Activated naive CD4-positive, alpha-beta T cell treated with anti-CD3 and anti-CD28 coated beads for 36 hours (primary cell): ENCODE measurements at regions not wholly inside any gene's neighbourhood (a gene's known extent, or its start where the extent isn't known, plus 50 kb on each side); places are given as distances from the start of the nearest gene placed in this dataset.
"Not testable (repeated sequence)": the region's sequence is repeated elsewhere in the genome, so short reads cannot be mapped to it uniquely, and the experiment has no call there.

Experiments
- CTCF ChIA-PET: fragments of 350-600 bp; sonication (Branson Sonifier 250); formaldehyde crosslinking; loops from one replicate; lab custom pipeline; 2021; ENCODE audit warnings: antibody characterized with exemption; lab: Charles Lee
- DNase-seq: peaks from one replicate; pipeline ENCODE4 v3.0.0-alpha.2; 2020
- H3K27ac Mint-ChIP-seq: one replicate; pipeline ENCODE4 v1.8.0; 2021; ENCODE audit warnings: mild to moderate bottlenecking, mixed read lengths
- H3K27me3 Mint-ChIP-seq: one replicate; pipeline ENCODE4 v1.8.0; 2021; ENCODE audit warnings: low read depth, mixed read lengths
- H3K36me3 Mint-ChIP-seq: one replicate; pipeline ENCODE4 v1.8.0; 2021; ENCODE audit warnings: low read depth, mixed read lengths
- H3K4me1 Mint-ChIP-seq: one replicate; pipeline ENCODE4 v1.8.0; 2021; ENCODE audit warnings: low read depth, mixed read lengths
- H3K4me3 Mint-ChIP-seq: one replicate; pipeline ENCODE4 v1.8.0; 2021; ENCODE audit warnings: mild to moderate bottlenecking, moderate library complexity, mixed read lengths
- H3K9me3 Mint-ChIP-seq: one replicate; pipeline ENCODE4 v1.8.0; 2021; ENCODE audit warnings: mixed read lengths
- intact Hi-C: fragments of 100-400 bp; cut with micrococcal nuclease; formaldehyde crosslinking; loops from one replicate; pipeline ENCODE4 v1.15.1; 2023

DNA sequence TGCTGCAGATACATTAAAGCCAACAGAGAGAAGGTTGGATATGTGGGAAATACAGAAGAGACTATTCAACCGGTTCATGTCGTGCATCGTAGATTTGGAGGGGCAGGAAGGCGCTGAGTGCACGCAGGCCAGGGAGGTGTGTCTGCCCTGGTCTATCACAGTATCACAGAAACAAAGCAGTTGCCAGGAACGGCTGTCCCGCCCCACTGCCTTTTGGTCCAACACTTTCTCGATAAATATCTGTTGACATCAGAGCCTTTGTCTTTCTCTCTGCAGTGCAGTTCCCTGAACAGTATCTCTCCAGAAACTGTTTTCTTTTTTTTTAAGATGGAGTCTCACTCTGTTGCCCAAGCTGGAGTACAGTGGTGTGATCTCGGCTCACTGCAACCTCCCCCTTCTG lies 151.1 kb upstream of the BCOR start:
- Mint-ChIP-seq H3K4me1 (peaks cover 13% of the 10 kb centered on the region), H3K4me3 (no peak overlapping the region), H3K36me3 (no peaks in the 10 kb centered on the region), H3K27ac (no peak overlapping the region), H3K27me3 (no peaks in the 10 kb centered on the region), H3K9me3 (no peaks in the 10 kb centered on the region)
- CTCF ChIA-PET, result no interaction called here
- DNase-seq, result no peak
- intact Hi-C loops, result loop anchor here (5.0 kb wide), 1 partner anchor 72 kb away; no protein-coding TSS in a partner anchor

DNA sequence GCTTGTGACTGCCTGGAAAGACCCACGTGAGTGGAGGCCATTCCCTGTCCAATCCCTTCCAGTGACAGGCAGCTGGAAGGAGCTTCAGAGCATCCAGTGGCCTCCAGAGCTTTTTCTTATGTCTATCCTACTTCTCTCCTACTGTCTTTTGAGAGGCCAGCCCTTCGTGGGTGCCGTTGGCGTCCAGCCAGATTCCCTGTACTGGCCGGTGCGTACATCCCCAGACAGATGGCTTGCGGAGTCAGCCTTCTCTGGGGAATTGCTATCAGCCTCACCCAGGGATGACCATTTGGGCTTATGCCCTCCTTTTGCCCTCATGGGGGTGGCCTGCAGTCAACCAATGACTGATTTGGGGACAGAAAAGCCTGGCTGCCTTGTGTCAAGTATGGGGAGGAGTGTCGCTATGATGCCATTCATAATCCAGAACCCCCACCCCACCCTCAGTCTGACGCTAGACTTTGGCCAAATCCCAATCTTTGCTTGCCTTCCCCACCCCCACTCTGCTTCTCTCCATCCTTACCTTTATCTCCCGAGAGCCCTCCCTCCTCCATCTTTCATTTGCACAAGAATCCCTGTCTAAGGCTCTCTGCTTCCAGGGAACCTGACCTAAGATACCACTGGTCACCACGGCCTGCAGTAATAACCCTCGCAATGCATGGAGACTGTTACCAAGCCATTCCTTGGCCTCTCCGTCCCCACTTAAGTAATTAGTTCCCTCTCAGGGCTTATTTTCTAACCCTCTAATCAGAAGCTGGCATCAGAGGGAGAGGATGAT lies 150.3 kb upstream of the BCOR start:
- intact Hi-C loops, result loop anchor here (5.0 kb wide), 1 partner anchor 71 kb away; no protein-coding TSS in a partner anchor
- H3K4me3 Mint-ChIP-seq, result no peak overlapping the region
- H3K36me3 Mint-ChIP-seq, result no peaks in the 10 kb centered on the region
- no peaks in the 10 kb centered on the region for H3K27me3 Mint-ChIP-seq
- no peaks in the 10 kb centered on the region for H3K9me3 Mint-ChIP-seq
- H3K4me1 Mint-ChIP-seq, result peaks cover 13% of the 10 kb centered on the region
- H3K27ac Mint-ChIP-seq, result no peak overlapping the region
- CTCF ChIA-PET, result interaction anchor here (0.7 kb wide), 1 partner anchor 988 kb away, joined by 4 read pairs; no protein-coding TSS in a partner anchor
- no peak for DNase-seq

DNA sequence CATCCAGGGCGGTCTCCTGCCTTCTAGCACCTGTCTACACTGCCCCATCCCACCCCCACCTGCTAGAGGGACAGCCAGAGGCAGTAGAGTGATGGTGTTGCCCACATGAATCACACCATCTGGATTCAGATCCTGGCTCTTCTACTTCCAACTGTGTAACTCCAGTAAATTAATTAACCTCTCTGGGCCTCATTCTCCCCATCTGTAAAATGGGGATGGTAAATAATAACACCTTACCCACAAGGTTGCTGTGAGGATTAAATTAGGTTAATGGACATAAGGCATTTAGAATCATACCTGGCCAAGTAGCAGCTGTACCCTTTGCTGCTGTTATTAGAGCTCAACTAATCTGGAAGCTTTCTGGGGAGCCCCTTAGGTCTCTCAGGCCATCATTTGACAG lies 149.6 kb upstream of the BCOR start:
- CTCF ChIA-PET, result interaction anchor here (0.7 kb wide), 1 partner anchor 987 kb away, joined by 4 read pairs; no protein-coding TSS in a partner anchor
- H3K36me3 Mint-ChIP-seq, result no peaks in the 10 kb centered on the region
- no peak for DNase-seq
- H3K27ac Mint-ChIP-seq, result no peak overlapping the region
- intact Hi-C loops, result loop anchor here (5.0 kb wide), 1 partner anchor 70 kb away; no protein-coding TSS in a partner anchor
- H3K27me3 Mint-ChIP-seq, result no peaks in the 10 kb centered on the region
- no peak overlapping the region for H3K4me3 Mint-ChIP-seq
- peaks cover 13% of the 10 kb centered on the region for H3K4me1 Mint-ChIP-seq
- H3K9me3 Mint-ChIP-seq, result no peaks in the 10 kb centered on the region

GRCh38 chrX:40245488-40246071 lies 147.8 kb upstream of the BCOR start:
- Mint-ChIP-seq H3K4me3 (no peak overlapping the region), H3K27ac (no peak overlapping the region), H3K36me3 (no peaks in the 10 kb centered on the region), H3K4me1 (peaks cover 13% of the 10 kb centered on the region), H3K27me3 (no peaks in the 10 kb centered on the region), H3K9me3 (no peaks in the 10 kb centered on the region)
- no peak for DNase-seq
- intact Hi-C loops, result loop anchor here (5.0 kb wide), 1 partner anchor 68 kb away; no protein-coding TSS in a partner anchor
- CTCF ChIA-PET, result no interaction called here

DNA sequence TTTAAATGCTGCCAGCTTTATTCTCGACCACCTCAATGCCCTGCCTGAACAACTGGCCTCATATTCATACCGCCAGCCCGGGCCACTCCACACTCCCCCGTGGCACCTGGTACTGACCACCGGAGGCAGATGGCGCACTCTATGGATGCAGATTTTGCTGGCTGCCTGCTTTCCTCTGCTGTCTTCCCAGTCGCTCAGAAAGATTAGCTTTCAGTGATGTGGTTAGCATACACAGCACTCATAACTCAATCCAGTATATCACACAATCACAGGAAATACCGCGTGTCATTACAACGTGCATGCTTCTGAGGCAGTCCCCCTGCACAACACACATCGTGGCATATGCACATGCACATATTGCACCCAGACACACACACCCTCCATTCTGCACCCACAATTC lies 147.2 kb upstream of the BCOR start:
- DNase-seq, result peak; percentile 32
- H3K9me3 Mint-ChIP-seq, result no peaks in the 10 kb centered on the region
- H3K4me1 Mint-ChIP-seq, result peaks cover 13% of the 10 kb centered on the region
- H3K27me3 Mint-ChIP-seq, result no peaks in the 10 kb centered on the region
- no peak overlapping the region for H3K27ac Mint-ChIP-seq
- CTCF ChIA-PET, result no interaction called here
- no peak overlapping the region for H3K4me3 Mint-ChIP-seq
- intact Hi-C loops, result loop anchor here (5.0 kb wide), 1 partner anchor 68 kb away; no protein-coding TSS in a partner anchor
- H3K36me3 Mint-ChIP-seq, result no peaks in the 10 kb centered on the region

DNA sequence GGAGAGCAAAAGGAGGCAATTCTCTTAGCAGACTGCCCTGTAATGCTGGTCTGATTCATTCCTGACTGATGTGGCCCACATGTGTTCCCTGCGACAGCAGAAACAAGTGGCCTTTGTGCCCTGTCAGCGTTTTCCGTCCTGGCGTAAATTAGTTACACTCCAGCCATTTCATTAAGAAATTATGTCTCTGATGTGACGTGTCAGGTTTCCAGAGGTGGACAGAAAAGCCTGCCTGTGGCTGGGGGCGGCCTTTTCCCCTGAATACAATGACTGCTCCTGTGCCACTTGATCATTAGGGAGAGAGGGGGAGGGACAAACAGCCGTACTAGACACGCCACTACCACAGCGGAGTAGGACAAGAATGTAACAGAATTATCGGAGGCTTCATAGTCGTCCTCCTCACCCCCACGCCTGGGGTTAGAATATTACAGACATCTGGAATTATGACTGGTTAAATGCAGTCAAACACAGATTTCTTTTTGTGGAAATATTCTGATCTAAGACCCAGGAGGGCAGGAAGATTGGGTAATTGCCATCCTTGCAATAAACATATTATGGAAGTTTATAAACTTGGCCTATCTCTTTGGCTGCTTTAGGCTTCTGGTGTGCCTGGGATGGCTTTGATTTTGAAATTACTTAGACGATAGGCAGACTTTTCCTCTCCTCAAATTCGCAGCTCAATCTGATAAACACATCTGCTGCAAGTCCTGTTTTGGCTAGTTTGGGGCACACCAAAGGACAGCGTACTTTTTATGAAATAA lies 146.2 kb upstream of the BCOR start:
- CTCF ChIA-PET, result no interaction called here
- Mint-ChIP-seq H3K27me3 (no peaks in the 10 kb centered on the region), H3K9me3 (no peaks in the 10 kb centered on the region), H3K4me3 (no peak overlapping the region), H3K27ac (no peak overlapping the region), H3K36me3 (no peaks in the 10 kb centered on the region), H3K4me1 (peaks cover 13% of the 10 kb centered on the region)
- intact Hi-C loops, result no loop called here
- no peak for DNase-seq

DNA sequence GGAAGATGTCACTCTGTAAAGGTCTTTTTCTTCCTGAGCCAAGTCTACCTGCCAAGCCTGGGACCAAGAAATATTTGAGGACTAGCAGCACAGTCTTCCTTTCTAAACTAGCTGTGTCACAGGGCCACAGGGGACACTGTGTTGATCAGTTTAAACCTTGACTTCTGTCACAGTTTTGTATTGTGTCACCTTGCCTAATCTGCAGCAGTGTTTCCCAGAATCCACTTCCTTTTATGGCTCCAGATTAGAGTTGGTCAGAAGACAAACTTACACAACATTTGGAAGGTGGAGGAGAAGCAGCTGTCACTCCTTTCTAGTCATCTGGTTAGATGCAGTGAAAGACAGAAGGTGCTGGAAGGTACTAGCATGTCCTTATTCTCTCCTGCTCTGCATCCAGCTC lies 143.1 kb upstream of the BCOR start:
- H3K27me3 Mint-ChIP-seq, result no peaks in the 10 kb centered on the region
- H3K36me3 Mint-ChIP-seq, result no peaks in the 10 kb centered on the region
- no peaks in the 10 kb centered on the region for H3K9me3 Mint-ChIP-seq
- intact Hi-C loops, result no loop called here
- DNase-seq, result no peak
- no peak overlapping the region for H3K27ac Mint-ChIP-seq
- no peak overlapping the region for H3K4me3 Mint-ChIP-seq
- CTCF ChIA-PET, result interaction anchor here (0.5 kb wide), 1 partner anchor 81 kb away, joined by 3 read pairs; no protein-coding TSS in a partner anchor
- peaks cover 10% of the 10 kb centered on the region for H3K4me1 Mint-ChIP-seq

DNA sequence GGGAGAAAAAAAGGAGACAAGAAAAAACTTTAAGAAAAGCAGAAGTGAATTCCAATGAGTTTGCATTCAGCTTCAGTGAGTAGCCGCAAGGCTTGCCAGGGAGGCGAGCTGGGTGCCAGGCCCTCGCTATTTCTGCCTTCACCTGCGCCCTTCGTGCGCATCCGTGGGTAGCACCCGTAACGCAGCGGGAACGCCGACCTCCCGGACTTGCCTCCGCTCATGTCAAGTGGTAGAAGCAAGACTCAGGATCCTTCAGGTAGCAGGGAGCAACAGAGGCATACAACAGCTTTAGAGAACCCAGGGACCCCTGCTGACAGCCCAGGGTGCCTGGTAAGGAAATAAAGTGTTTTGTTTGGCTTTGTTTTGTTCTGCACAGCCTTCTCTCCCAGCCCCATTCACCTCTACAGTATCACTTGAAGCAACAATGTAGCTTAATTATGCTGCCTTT lies 140.0 kb upstream of the BCOR start:
- no peak for DNase-seq
- no peaks in the 10 kb centered on the region for H3K4me1 Mint-ChIP-seq
- H3K9me3 Mint-ChIP-seq, result no peaks in the 10 kb centered on the region
- H3K4me3 Mint-ChIP-seq, result no peak overlapping the region
- intact Hi-C loops, result no loop called here
- no peak overlapping the region for H3K27ac Mint-ChIP-seq
- CTCF ChIA-PET, result interaction anchor here (0.6 to 0.9 kb wide), 2 partner anchors 60 to 91 kb away, joined by 3 to 4 read pairs; no protein-coding TSS in a partner anchor
- H3K27me3 Mint-ChIP-seq, result no peaks in the 10 kb centered on the region
- H3K36me3 Mint-ChIP-seq, result no peaks in the 10 kb centered on the region

- no peak overlapping the region for H3K27ac Mint-ChIP-seq
- H3K4me3 Mint-ChIP-seq, result no peak overlapping the region
- H3K9me3 Mint-ChIP-seq, result no peaks in the 10 kb centered on the region
- no peak for DNase-seq
- CTCF ChIA-PET, result no interaction called here
- H3K36me3 Mint-ChIP-seq, result no peaks in the 10 kb centered on the region
- no peaks in the 10 kb centered on the region for H3K4me1 Mint-ChIP-seq
- intact Hi-C loops, result no loop called here
- no peaks in the 10 kb centered on the region for H3K27me3 Mint-ChIP-seq
These were observed 132.9 kb upstream of the BCOR start for GRCh38 chrX:40230646-40231045.

GRCh38 chrX:40227125-40227524 lies 129.4 kb upstream of the BCOR start:
- H3K27me3 Mint-ChIP-seq, result no peaks in the 10 kb centered on the region
- no peak overlapping the region for H3K27ac Mint-ChIP-seq
- intact Hi-C loops, result no loop called here
- CTCF ChIA-PET, result no interaction called here
- H3K9me3 Mint-ChIP-seq, result no peaks in the 10 kb centered on the region
- no peaks in the 10 kb centered on the region for H3K36me3 Mint-ChIP-seq
- no peak overlapping the region for H3K4me3 Mint-ChIP-seq
- no peak for DNase-seq
- no peaks in the 10 kb centered on the region for H3K4me1 Mint-ChIP-seq

DNA sequence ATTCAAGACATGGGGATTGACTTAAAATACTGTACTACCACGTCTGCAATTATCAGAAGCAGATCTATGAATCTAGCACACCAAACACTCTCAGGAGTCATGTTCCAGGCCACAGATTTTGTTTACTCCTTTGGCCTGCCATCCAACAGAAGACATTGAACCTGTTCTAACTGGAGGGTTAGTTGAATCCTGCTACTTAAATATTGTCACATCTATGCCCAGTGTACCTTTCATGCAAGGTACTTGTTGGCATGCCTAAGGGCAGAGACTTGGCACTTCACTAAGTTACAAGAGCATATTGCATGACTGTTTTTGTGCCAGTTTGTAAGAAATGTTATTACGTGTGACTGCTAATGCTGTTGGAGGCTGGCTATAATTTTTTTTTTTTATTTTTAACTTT lies 126.9 kb upstream of the BCOR start:
- Mint-ChIP-seq H3K4me1 (no peaks in the 10 kb centered on the region), H3K9me3 (no peaks in the 10 kb centered on the region), H3K4me3 (no peak overlapping the region), H3K27ac (no peak overlapping the region), H3K36me3 (no peaks in the 10 kb centered on the region), H3K27me3 (no peaks in the 10 kb centered on the region)
- intact Hi-C loops, result no loop called here
- DNase-seq, result no peak
- CTCF ChIA-PET, result interaction anchor here (0.6 kb wide), 1 partner anchor 175 kb away, joined by 3 read pairs; no protein-coding TSS in a partner anchor

GRCh38 chrX:40222612-40223011 lies 124.9 kb upstream of the BCOR start:
- DNase-seq, H3K9me3 Mint-ChIP-seq, CTCF ChIA-PET, H3K4me1 Mint-ChIP-seq, H3K4me3 Mint-ChIP-seq, H3K27me3 Mint-ChIP-seq, H3K36me3 Mint-ChIP-seq, intact Hi-C loops, H3K27ac Mint-ChIP-seq: not testable (repeated sequence)
